PC-9 (cell line): ENCODE measurements at regions not wholly inside any gene's neighbourhood (a gene's known extent, or its start where the extent isn't known, plus 50 kb on each side); places are given as distances from the start of the nearest gene placed in this dataset.

Experiments used
- CTCF ChIP-seq: fragments of 200-600 bp; sonication (generic); conservative IDR thresholded peaks from 2 replicates; pipeline ENCODE4 v1.6.1; 2017; ENCODE audit warnings: mixed run types, antibody characterized with exemption, mild to moderate bottlenecking, moderate library complexity
- EZH2 ChIP-seq: fragments of 200-600 bp; sonication (generic); IDR thresholded peaks from 2 replicates; pipeline ENCODE4 v1.8.0; 2017; ENCODE audit warnings: antibody characterized with exemption, low read depth

GRCh38 chr18:41873730-41874129 is 81.3 kb upstream of the PIK3C3 start:
- no peak for TF ChIP-seq CTCF
- no peak for TF ChIP-seq EZH2
